Cerebellar nuclear complex (tissue), 1 donor: ENCODE measurements at regions not wholly inside any gene's neighbourhood (a gene's known extent, or its start where the extent isn't known, plus 50 kb on each side); places are given as distances from the start of the nearest gene placed in this dataset.
"Not testable (repeated sequence)": the region's sequence is repeated elsewhere in the genome, so short reads cannot be mapped to it uniquely, and the experiment has no call there.

Source experiments
- DNase-seq, 2 experiments: peaks; one replicate each; lab custom pipeline; 2025; lab: John Stamatoyannopoulos, UW

- no peak for DNase-seq
Observed at GRCh38 chr1:201726700-201727099, 102.3 kb upstream of the IPO9 start.

- DNase-seq: no peak
Observed at GRCh38 chr1:201728731-201729130, 100.2 kb upstream of the IPO9 start.

- DNase-seq: no peak
Observed at GRCh38 chr1:201729973-201730608, 98.9 kb upstream of the IPO9 start.

- no peak for DNase-seq
Observed at GRCh38 chr1:201730611-201731010, 98.3 kb upstream of the IPO9 start.

- DNase-seq: no peak
Observed at GRCh38 chr1:201731142-201731541, 97.8 kb upstream of the IPO9 start.

GRCh38 chr1:201731592-201731991 lies 97.4 kb upstream of the IPO9 start:
- DNase-seq: no peak

GRCh38 chr1:201732351-201732750 lies 96.6 kb upstream of the IPO9 start:
- DNase-seq: no peak

GRCh38 chr1:201734221-201734620 lies 94.7 kb upstream of the IPO9 start:
- DNase-seq: not testable (repeated sequence)

GRCh38 chr1:201734786-201735185 lies 94.2 kb upstream of the IPO9 start:
- DNase-seq: no peak

GRCh38 chr1:201736707-201737320 lies 92.1 kb upstream of the IPO9 start:
- no peak for DNase-seq

GRCh38 chr1:201737352-201738060 lies 91.5 kb upstream of the IPO9 start:
- DNase-seq: no peak

DNA sequence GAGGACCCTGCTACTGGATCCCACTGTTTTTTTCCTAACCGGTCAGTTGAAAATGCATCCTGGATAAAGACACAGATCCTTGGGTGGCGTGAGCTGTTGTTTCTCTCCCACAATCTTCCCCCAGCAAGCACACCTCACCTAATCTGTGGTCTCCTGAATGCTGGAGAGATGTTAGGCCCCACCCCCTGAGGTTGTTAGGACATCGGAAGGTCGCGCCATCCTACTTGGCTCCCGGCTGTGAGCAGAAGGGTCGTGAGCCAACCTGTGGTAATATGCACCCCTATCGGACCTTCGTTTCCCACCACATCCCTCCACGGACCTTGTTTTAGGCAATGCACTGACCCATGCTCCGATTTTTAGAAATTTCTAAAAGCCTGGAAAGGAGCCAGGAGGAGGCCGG lies 89.9 kb upstream of the IPO9 start:
- DNase-seq: no peak

DNA sequence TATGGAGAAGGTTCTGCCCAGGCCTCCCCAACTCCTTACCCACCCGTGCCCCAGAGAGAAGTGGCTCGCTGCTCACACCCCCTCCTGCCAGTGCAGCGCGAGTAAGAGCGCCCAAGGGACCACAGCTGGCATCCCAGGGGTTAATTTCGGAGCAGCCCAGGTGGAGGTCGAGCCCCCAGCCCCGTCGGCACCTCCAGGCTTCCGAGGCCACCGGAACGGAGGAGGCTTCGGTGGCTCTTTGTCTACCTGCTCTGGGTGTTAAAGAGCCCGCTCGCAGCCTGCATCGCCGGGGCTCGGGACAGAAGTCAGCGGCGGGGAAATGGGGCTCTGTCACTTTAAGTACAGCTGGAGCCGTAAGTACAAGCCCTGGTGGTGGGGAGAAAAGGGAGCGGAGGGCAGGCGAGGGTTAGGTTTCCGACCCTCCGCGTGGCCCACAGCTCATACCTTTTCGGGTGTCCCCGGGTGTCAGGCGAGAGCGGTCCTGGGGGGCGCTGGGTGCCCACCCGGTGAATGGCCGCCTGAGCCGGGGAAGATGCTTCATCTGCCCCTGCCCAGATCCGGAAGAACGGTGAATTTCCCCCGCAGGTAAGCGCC lies 89.4 kb upstream of the IPO9 start:
- DNase-seq: no peak

DNA sequence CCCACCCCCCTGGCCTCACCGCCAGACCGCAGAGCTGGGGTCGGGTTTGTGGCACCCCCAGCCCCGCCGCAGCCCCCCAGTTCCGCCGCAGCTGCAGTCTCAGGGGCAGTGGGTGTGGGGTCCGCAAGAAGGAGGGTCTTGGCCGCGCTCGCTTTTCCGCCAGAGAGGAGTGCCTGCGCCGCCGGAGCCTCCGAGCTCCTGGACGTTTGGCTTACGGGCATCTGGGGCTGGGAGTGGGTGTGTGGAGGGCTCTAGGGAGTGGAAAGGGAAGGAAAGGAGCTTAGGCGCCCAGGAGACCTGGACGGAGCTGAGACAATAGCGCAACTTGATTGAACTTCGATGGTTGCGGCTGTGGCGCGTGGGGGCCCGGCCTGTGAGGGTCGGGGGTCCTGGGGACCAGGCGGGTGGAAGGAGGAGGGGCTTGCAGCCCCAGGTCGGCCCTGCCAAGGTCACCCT lies 88.8 kb upstream of the IPO9 start:
- DNase-seq: no peak

DNA sequence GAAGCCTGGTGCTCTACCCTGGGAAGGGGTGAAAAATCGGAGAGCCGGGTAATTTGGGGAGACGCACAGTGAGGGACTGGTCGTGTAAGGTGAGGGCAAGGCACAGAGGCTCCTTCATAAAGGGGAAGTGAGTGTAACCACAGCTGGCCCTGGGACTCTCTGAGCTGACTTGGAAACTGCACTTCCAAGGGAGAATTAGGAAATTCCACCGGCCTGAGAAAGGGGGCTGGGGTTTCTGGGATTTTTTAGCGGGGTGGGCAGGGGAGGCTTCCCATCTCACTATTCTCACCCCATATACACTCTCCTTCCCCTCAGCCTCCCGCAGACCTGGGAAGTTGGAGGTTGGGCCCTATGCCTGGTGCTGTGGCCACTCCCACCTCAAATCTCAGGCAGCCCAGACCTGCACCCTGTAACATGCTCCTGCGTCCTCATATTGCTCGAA lies 88.3 kb upstream of the IPO9 start:
- DNase-seq: no peak

- DNase-seq: no peak
Observed at GRCh38 chr1:201741763-201742342, 87.1 kb upstream of the IPO9 start.

DNA sequence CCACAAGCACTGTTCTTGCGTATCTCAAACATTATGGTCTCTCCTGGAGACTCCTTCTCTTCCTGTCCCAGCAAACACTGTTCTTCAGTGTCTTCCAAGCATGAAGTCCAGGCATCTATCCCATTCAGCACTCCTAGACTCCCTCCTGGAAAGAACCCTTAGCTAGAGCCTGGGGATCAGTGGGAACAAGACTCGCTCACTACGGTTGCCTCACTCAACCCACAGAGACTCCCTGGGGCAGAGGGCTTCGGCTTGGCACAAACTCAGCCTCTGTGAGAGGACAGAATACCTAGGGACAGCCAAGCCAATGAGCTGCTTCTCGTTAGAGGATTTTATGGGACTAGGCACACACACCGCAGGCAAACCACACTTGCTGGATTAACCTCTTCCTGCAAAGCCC lies 86.5 kb upstream of the IPO9 start:
- no peak for DNase-seq

DNA sequence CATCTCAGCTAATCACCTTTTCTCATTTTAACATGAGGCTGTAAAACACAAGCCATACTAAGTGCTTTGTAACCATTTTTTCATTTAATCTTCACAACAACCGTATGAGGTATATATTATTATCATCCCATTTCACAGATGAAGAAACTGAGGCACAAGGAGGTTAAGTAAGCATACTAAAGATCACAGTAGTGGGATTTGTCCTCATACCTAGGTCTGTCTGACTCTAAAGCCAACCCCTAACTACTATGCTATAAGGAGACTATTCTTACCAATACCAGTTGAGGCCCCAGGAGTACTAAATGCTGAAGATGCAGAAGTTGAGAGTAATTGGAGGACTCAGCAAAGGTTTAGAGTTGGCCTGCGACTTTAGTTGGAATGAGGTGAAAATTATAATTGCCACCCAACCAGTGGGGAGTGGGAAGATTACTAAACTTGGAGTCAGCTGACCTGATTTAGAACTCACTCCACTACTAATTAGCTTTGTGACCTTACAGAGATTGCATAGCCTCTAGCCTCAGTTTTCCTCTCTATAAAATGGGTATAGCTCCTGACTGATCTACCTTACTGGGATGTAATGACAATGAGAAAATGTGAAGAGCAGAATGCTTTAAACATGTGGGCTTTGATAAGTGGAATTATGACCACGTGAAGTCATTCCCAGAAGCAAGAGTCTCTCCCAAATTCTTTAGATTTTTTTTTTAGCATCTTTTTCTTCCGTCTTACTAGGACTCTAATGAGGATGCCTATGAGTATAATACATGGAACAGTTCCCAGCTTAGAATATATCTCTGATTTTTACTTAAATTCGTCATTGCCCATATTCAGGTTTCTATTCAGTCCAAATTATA lies 85.8 kb upstream of the IPO9 start:
- no peak for DNase-seq

- no peak for DNase-seq
Observed at GRCh38 chr1:201745023-201745422, 83.9 kb upstream of the IPO9 start.

- no peak for DNase-seq
Observed at GRCh38 chr1:201746156-201746555, 82.8 kb upstream of the IPO9 start.

- DNase-seq: no peak
Observed at GRCh38 chr1:201747261-201747660, 81.7 kb upstream of the IPO9 start.

DNA sequence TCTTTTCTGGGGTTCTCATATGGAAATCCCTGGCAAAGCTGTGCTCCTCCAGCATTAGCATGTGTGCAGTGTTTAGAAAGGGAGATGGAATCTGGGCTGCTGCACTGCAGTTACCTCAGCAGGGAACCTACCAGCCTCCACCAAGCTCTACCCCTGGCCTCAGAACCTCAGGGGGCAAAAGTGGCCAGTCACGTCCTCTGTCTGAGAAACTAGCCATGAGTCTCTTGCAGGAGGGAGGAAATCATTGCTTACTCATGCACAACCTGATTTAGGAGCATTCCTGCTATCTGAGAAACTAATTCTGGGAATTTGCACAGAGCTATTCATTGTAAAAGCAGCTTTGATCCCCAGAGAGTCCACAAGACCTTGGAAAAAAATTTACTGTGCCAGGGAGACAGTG lies 80.6 kb upstream of the IPO9 start:
- no peak for DNase-seq
